IMR-90 (cell line): ENCODE measurements at regions not wholly inside any gene's neighbourhood (a gene's known extent, or its start where the extent isn't known, plus 50 kb on each side); places are given as distances from the start of the nearest gene placed in this dataset.

Experiments used
- ATAC-seq: fragments of 200-7000 bp; cut with Tn5 transposase; 2 replicates; pipeline ENCODE4 v1.9.1; 2020; ENCODE audit warnings: low read depth, mild to moderate bottlenecking, moderate library complexity
- BruUV-seq: library from RNA; stranded (reverse); fragments of 400-500 nt; replicated peaks from 2 replicates; lab custom pipeline; 2021; lab: Mats Ljungman, UMichigan
- CTCF ChIA-PET: fragments of 300-600 bp; formaldehyde crosslinking; extraction: SDS; loops from one replicate; lab custom pipeline; 2021; ENCODE audit warnings: antibody characterized with exemption; lab: Yijun Ruan, JAX
- POLR2A ChIA-PET: fragments of 300-600 bp; sonication (Branson Sonifier 250); formaldehyde crosslinking; loops from one replicate; lab custom pipeline; 2022; ENCODE audit warnings: antibody characterized with exemption; ENCODE audit not compliant: unreplicated experiment; lab: Charles Lee
- DNase-seq: peaks from one replicate; pipeline ENCODE4 v3.0.0; 2013
- H2AFZ ChIP-seq: replicated peaks from 2 replicates; pipeline ENCODE3; 2013; ENCODE audit warnings: low read length, mild to moderate bottlenecking; ENCODE audit not compliant: poor library complexity
- H2AK5ac ChIP-seq: 2 replicates; pipeline ENCODE4 v1.6.1; 2013; ENCODE audit warnings: low read depth, low read length, inconsistent platforms
- H2AK9ac ChIP-seq: replicated peaks from 2 replicates; pipeline ENCODE3; 2013; ENCODE audit warnings: mild to moderate bottlenecking, low read depth, low read length, moderate library complexity; ENCODE audit not compliant: poor library complexity
- H2BK120ac ChIP-seq: 2 replicates; pipeline ENCODE4 v1.6.1; 2013; ENCODE audit warnings: low read depth, low read length, inconsistent platforms
- H2BK15ac ChIP-seq: 3 replicates; pipeline ENCODE4 v1.6.1; 2013; ENCODE audit warnings: low read depth, low read length, inconsistent platforms
- H2BK20ac ChIP-seq: 2 replicates; pipeline ENCODE4 v1.6.1; 2013; ENCODE audit warnings: low read depth, mild to moderate bottlenecking, inconsistent platforms, low read length, moderate library complexity
- H2BK5ac ChIP-seq: 2 replicates; pipeline ENCODE4 v1.6.1; 2013; ENCODE audit warnings: mild to moderate bottlenecking, low read depth, low read length, inconsistent platforms; ENCODE audit not compliant: poor library complexity, severe bottlenecking
- H3K14ac ChIP-seq: replicated peaks from 2 replicates; pipeline ENCODE4 v1.6.1; 2013; ENCODE audit warnings: low read depth, low read length, inconsistent platforms
- H3K18ac ChIP-seq: 2 replicates; pipeline ENCODE4 v1.6.1; 2013; ENCODE audit warnings: low read depth, low read length, control low read depth
- H3K23ac ChIP-seq: 2 replicates; pipeline ENCODE4 v1.6.1; 2013; ENCODE audit warnings: low read depth, low read length, inconsistent platforms
- H3K27ac ChIP-seq: 2 replicates; pipeline ENCODE4 v1.5.1; 2013; ENCODE audit warnings: mild to moderate bottlenecking, control low read depth, low read length; ENCODE audit not compliant: insufficient read depth
- H3K27me3 ChIP-seq: 2 replicates; pipeline ENCODE4 v1.6.1; 2013; ENCODE audit warnings: low read length; ENCODE audit not compliant: control insufficient read depth, insufficient read depth
- H3K36me3 ChIP-seq: 2 replicates; pipeline ENCODE4 v1.6.1; 2013; ENCODE audit warnings: low read length, mixed read lengths; ENCODE audit not compliant: control insufficient read depth, insufficient read depth
- H3K4ac ChIP-seq: 2 replicates; pipeline ENCODE4 v1.6.1; 2013; ENCODE audit warnings: low read depth, low read length, inconsistent platforms
- H3K4me1 ChIP-seq: 2 replicates; pipeline ENCODE4 v1.6.1; 2013; ENCODE audit warnings: low read length, mixed read lengths; ENCODE audit not compliant: control insufficient read depth, insufficient read depth
- H3K4me2 ChIP-seq: 2 replicates; pipeline ENCODE4 v1.6.1; 2013; ENCODE audit warnings: low read depth, mild to moderate bottlenecking, control low read depth, low read length, moderate library complexity
- H3K4me3 ChIP-seq: 2 replicates; pipeline ENCODE4 v1.5.1; 2013; ENCODE audit warnings: low read depth, mild to moderate bottlenecking, control low read depth, low read length, moderate library complexity; ENCODE audit not compliant: insufficient read depth
- H3K56ac ChIP-seq: 2 replicates; pipeline ENCODE4 v1.6.1; 2013; ENCODE audit warnings: low read length, inconsistent platforms; ENCODE audit not compliant: insufficient read depth; ENCODE audit errors: extremely low read depth
- H3K79me1 ChIP-seq, 2 experiments: 2 replicates each; pipeline ENCODE4 v1.6.1; 2013; ENCODE audit warnings: low read length in 2 of 2, inconsistent platforms in 1 of 2, low read depth in 1 of 2
- H3K9ac ChIP-seq: 2 replicates; pipeline ENCODE4 v1.6.1; 2013; ENCODE audit warnings: low read depth, low read length, control low read depth
- H3K9me1 ChIP-seq: 2 replicates; pipeline ENCODE4 v1.6.1; 2013; ENCODE audit warnings: low read length, inconsistent platforms; ENCODE audit not compliant: insufficient read depth
- H3K9me3 ChIP-seq: 2 replicates; pipeline ENCODE4 v1.6.1; 2013; ENCODE audit warnings: low read length; ENCODE audit not compliant: control insufficient read depth, insufficient read depth
- H4K20me1 ChIP-seq: 2 replicates; pipeline ENCODE4 v1.6.1; 2013; ENCODE audit warnings: low read length, inconsistent platforms; ENCODE audit not compliant: insufficient read depth
- H4K5ac ChIP-seq: 2 replicates; pipeline ENCODE4 v1.6.1; 2013; ENCODE audit warnings: mild to moderate bottlenecking, low read depth, low read length, control low read depth
- H4K8ac ChIP-seq, 2 experiments: 2 replicates each; pipeline ENCODE4 v1.6.1; 2013; ENCODE audit warnings: low read depth in 2 of 2, low read length in 2 of 2, control low read depth in 1 of 2, inconsistent platforms in 1 of 2
- H4K91ac ChIP-seq: 2 replicates; pipeline ENCODE4 v1.6.1; 2013; ENCODE audit warnings: low read depth, low read length, inconsistent platforms; ENCODE audit not compliant: insufficient read depth
- BHLHE40 ChIP-seq: fragments of 150-350 bp; IDR thresholded peaks from 2 replicates; pipeline ENCODE4 v1.6.1; 2016; ENCODE audit warnings: mild to moderate bottlenecking, low read depth, low read length
- CEBPB ChIP-seq: IDR thresholded peaks from 2 replicates; pipeline ENCODE4 v1.6.1; 2012; ENCODE audit warnings: low read depth, low read length, improper control_type of control experiment
- CHD1 ChIP-seq: IDR thresholded peaks from 2 replicates; pipeline ENCODE4 v1.6.1; 2012; ENCODE audit warnings: low read depth, low read length, improper control_type of control experiment
- CTCF ChIP-seq: conservative IDR thresholded peaks from 2 replicates; pipeline ENCODE4 v1.5.1; 2012; ENCODE audit warnings: mild to moderate bottlenecking, low read depth, low read length, improper control_type of control experiment
- ELK1 ChIP-seq: fragments of 150-350 bp; IDR thresholded peaks from 2 replicates; pipeline ENCODE4 v1.6.1; 2016; ENCODE audit warnings: low read depth, mild to moderate bottlenecking, low read length, moderate library complexity, borderline replicate concordance
- FOS ChIP-seq: fragments of 150-350 bp; IDR thresholded peaks from 2 replicates; pipeline ENCODE4 v1.6.1; 2016; ENCODE audit warnings: low read depth, low read length
- MAFK ChIP-seq: IDR thresholded peaks from 2 replicates; pipeline ENCODE4 v1.6.1; 2012; ENCODE audit warnings: low read depth, low read length, improper control_type of control experiment
- MAZ ChIP-seq: IDR thresholded peaks from 2 replicates; pipeline ENCODE4 v1.6.1; 2012; ENCODE audit warnings: low read depth, mild to moderate bottlenecking, low read length, improper control_type of control experiment, moderate library complexity, borderline replicate concordance
- MXI1 ChIP-seq: IDR thresholded peaks from 2 replicates; pipeline ENCODE4 v1.6.1; 2012; ENCODE audit warnings: low read depth, mild to moderate bottlenecking, low read length, moderate library complexity, borderline replicate concordance
- NFE2L2 ChIP-seq: fragments of 150-350 bp; IDR thresholded peaks from 2 replicates; pipeline ENCODE4 v1.6.1; 2016; ENCODE audit warnings: low read depth, mild to moderate bottlenecking, low read length
- POLR2A ChIP-seq: IDR thresholded peaks from 2 replicates; pipeline ENCODE4 v1.6.1; 2012; ENCODE audit warnings: mild to moderate bottlenecking, low read depth, low read length
- RCOR1 ChIP-seq: IDR thresholded peaks from 2 replicates; pipeline ENCODE4 v1.6.1; 2012; ENCODE audit warnings: mild to moderate bottlenecking, low read length, improper control_type of control experiment; ENCODE audit not compliant: insufficient replicate concordance
- SMC3 ChIP-seq: fragments of 150-350 bp; IDR thresholded peaks from 2 replicates; pipeline ENCODE4 v1.6.1; 2016; ENCODE audit warnings: low read depth, mild to moderate bottlenecking, antibody characterized with exemption, low read length, moderate library complexity
- USF2 ChIP-seq: fragments of 150-350 bp; IDR thresholded peaks from 2 replicates; pipeline ENCODE4 v1.6.1; 2017; ENCODE audit warnings: mild to moderate bottlenecking, antibody characterized with exemption, low read length, low read depth
- WGBS, 2 experiments: methylation state at CpG; one replicate each; pipeline versions ENCODE4 v1.1.5 to v1.1.7; 2013; ENCODE audit warnings: missing lambda C conversion rate in 2 of 2; ENCODE audit not compliant: insufficient read length in 1 of 2; ENCODE audit errors: extremely low coverage in 2 of 2; 5-methylcytosine and 5-hydroxymethylcytosine counted together
- dilution Hi-C: fragments of 300-500 bp; cut with HindIII; formaldehyde crosslinking; loops from one replicate; pipeline ENCODE4 v1.14.3; 2018; ENCODE audit warnings: low sequenced_read_pairs; ENCODE audit not compliant: unreplicated experiment
- in situ Hi-C: fragments of 300-500 bp; cut with MboI; formaldehyde crosslinking; loops from 3 replicates; pipeline ENCODE4 v1.14.3; 2019; ENCODE audit warnings: low sequenced_read_pairs, inconsistent platforms, mixed read lengths
- intact Hi-C: fragments of 100-400 bp; cut with micrococcal nuclease; formaldehyde crosslinking; loops from 2 replicates; pipeline ENCODE4 v1.10.0; 2022

- Histone ChIP-seq H2AK5ac (no peak overlapping the region), H3K27ac (no peak overlapping the region), H3K9me3 (no peaks in the 10 kb centered on the region), H3K4me1 (no peaks in the 10 kb centered on the region), H3K9ac (no peak overlapping the region), H2BK120ac (no peak overlapping the region), H3K4me2 (no peak overlapping the region), H3K9me1 (no peaks in the 10 kb centered on the region), H3K79me1 (no peaks in the 10 kb centered on the region), H2BK15ac (no peak overlapping the region), H2BK20ac (no peak overlapping the region), H3K14ac (no peak overlapping the region), H4K5ac (no peak overlapping the region), H4K8ac (no peak overlapping the region), H3K18ac (no peak overlapping the region), H3K23ac (no peak overlapping the region), H3K4ac (no peak overlapping the region), H3K27me3 (no peaks in the 10 kb centered on the region), H4K20me1 (no peaks in the 10 kb centered on the region), H3K4me3 (no peak overlapping the region), H2AFZ (no peak overlapping the region), H2BK5ac (no peak overlapping the region), H4K91ac (no peak overlapping the region), H3K56ac (no peak overlapping the region), H2AK9ac (no peak overlapping the region), H3K36me3 (no peaks in the 10 kb centered on the region)
- no peak for DNase-seq
- in situ Hi-C loops (no loop called here), dilution Hi-C loops (no loop called here), intact Hi-C loops (no loop called here)
- TF ChIP-seq RCOR1 (no peak), ELK1 (no peak), MAFK (no peak), MXI1 (no peak), CTCF (no peak), CEBPB (no peak), POLR2A (no peak), BHLHE40 (no peak), NFE2L2 (no peak), CHD1 (no peak), MAZ (no peak), FOS (no peak), SMC3 (no peak), USF2 (no peak)
- CTCF ChIA-PET = no interaction called here
- POLR2A ChIA-PET = no interaction called here
- WGBS, 2 experiments = 100% methylated on average over 2 of the region's 5 CpGs; no CpG with 5 or more reads in 1 of the 2 experiments
- no peak for ATAC-seq
- no TSS peak for BruUV-seq
Observed at GRCh38 chr3:190764231-190765134, 98.0 kb downstream of the GMNC start.
